ENCODE measurements at regions not wholly inside any gene's neighbourhood (a gene's known extent, or its start where the extent isn't known, plus 50 kb on each side); places are given as distances from the start of the nearest gene placed in this dataset.

DNA sequence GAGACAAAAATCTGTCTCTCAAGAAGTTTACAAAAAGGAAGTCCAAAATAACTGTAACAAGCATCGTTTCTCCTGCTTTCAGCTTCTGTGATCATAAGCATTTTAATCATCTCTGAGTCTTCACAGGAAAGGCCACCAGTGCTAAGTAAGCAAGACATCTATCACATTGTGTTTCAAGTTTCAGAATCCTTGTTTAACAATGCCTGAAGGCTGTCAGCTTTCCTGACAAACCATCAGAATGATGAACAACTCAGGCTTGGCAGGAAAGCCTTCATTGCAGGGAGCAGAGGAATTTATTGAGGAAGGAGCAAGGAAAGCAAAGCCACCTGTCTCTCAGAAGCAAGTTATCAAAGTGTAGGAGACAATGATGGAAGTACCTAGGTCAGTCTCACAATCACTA lies 143.5 kb upstream of the DAPK1 start:
- Histone ChIP-seq H3K4me1 (ENCODE audit: insufficient read depth, low read length, poor library complexity, severe bottlenecking) (no peaks in the 10 kb centered on the region), H4K20me1 (ENCODE audit: insufficient read depth, low read length) (no peaks in the 10 kb centered on the region), H3K36me3 (ENCODE audit: insufficient read depth, low read length) (no peaks in the 10 kb centered on the region), H3K27ac (ENCODE audit: low read depth, low read length, poor library complexity, severe bottlenecking) (no peak overlapping the region), H2AFZ (ENCODE audit: low read length) (no peak overlapping the region), H3K9me3 (ENCODE audit: low read length) (no peaks in the 10 kb centered on the region), H3K79me2 (ENCODE audit: insufficient read depth, low read depth, low read length) (no peaks in the 10 kb centered on the region), H3K4me2 (ENCODE audit: low read length) (no peak overlapping the region), H3K4me3 (ENCODE audit: low read depth, low read length, poor library complexity, severe bottlenecking) (no peak overlapping the region), H3K9me2 (ENCODE audit: insufficient read depth, low read length) (no peaks in the 10 kb centered on the region)
- POLR2A ChIA-PET, result no interaction called here
- intact Hi-C loops (cut with micrococcal nuclease; ENCODE audit: unreplicated experiment), result no loop called here
- BruUV-seq (replicated peaks), result no TSS peak
- CTCF ChIA-PET (ENCODE audit: unreplicated experiment), result no interaction called here
- DNase-seq (ENCODE audit: low spot score), result no peak
- TF ChIP-seq EZH2phosphoT487 (IDR thresholded peaks at IDR 0.05; ENCODE audit: borderline replicate concordance, low read depth, low read length) (no peak), CTCF (conservative IDR thresholded peaks at IDR 0.05; ENCODE audit: low read length) (no peak)

- CTCF ChIA-PET (ENCODE audit: unreplicated experiment), result no interaction called here
- intact Hi-C loops (cut with micrococcal nuclease; ENCODE audit: unreplicated experiment), result no loop called here
- Histone ChIP-seq H3K27ac (ENCODE audit: low read depth, low read length, poor library complexity, severe bottlenecking) (no peak overlapping the region), H3K36me3 (ENCODE audit: insufficient read depth, low read length) (no peaks in the 10 kb centered on the region), H3K4me2 (ENCODE audit: low read length) (no peak overlapping the region), H3K4me3 (ENCODE audit: low read depth, low read length, poor library complexity, severe bottlenecking) (no peak overlapping the region), H4K20me1 (ENCODE audit: insufficient read depth, low read length) (no peaks in the 10 kb centered on the region), H2AFZ (ENCODE audit: low read length) (no peak overlapping the region), H3K79me2 (ENCODE audit: insufficient read depth, low read depth, low read length) (no peaks in the 10 kb centered on the region), H3K9me2 (ENCODE audit: insufficient read depth, low read length) (no peaks in the 10 kb centered on the region), H3K4me1 (ENCODE audit: insufficient read depth, low read length, poor library complexity, severe bottlenecking) (no peaks in the 10 kb centered on the region), H3K9me3 (ENCODE audit: low read length) (no peaks in the 10 kb centered on the region)
- POLR2A ChIA-PET, result interaction anchor here (0.7 to 1.1 kb wide), 4 partner anchors 14 to 198 kb away, joined by 3 to 6 read pairs (median 4); no protein-coding TSS in a partner anchor
- TF ChIP-seq EZH2phosphoT487 (IDR thresholded peaks at IDR 0.05; ENCODE audit: borderline replicate concordance, low read depth, low read length) (no peak), CTCF (conservative IDR thresholded peaks at IDR 0.05; ENCODE audit: low read length) (no peak)
- DNase-seq (ENCODE audit: low spot score), result no peak
- no TSS peak for BruUV-seq (replicated peaks)
Measured at GRCh38 chr9:87357600-87357999, 140.1 kb upstream of the DAPK1 start.

GRCh38 chr9:87359264-87359663 lies 138.4 kb upstream of the DAPK1 start:
- BruUV-seq (replicated peaks), result no TSS peak
- no peak for DNase-seq (ENCODE audit: low spot score)
- CTCF ChIA-PET (ENCODE audit: unreplicated experiment), result no interaction called here

More at GRCh38 chr9:87359264-87359663, 138.4 kb upstream of the DAPK1 start:
- POLR2A ChIA-PET, result interaction anchor here (0.7 to 1.0 kb wide), 2 partner anchors 13 to 577 kb away, joined by 3 read pairs; no protein-coding TSS in a partner anchor
- no peak for TF ChIP-seq CTCF (conservative IDR thresholded peaks at IDR 0.05; ENCODE audit: low read length)
- TF ChIP-seq EZH2phosphoT487 (IDR thresholded peaks at IDR 0.05; ENCODE audit: borderline replicate concordance, low read depth, low read length), result no peak
- H3K4me3 ChIP-seq (ENCODE audit: low read depth, low read length, poor library complexity, severe bottlenecking), result no peak overlapping the region
- H3K4me1 ChIP-seq (ENCODE audit: insufficient read depth, low read length, poor library complexity, severe bottlenecking), result no peaks in the 10 kb centered on the region
- intact Hi-C loops (cut with micrococcal nuclease; ENCODE audit: unreplicated experiment), result no loop called here
- no peaks in the 10 kb centered on the region for H3K36me3 ChIP-seq (ENCODE audit: insufficient read depth, low read length)
- no peak overlapping the region for H3K4me2 ChIP-seq (ENCODE audit: low read length)
- H3K9me2 ChIP-seq (ENCODE audit: insufficient read depth, low read length), result no peaks in the 10 kb centered on the region
- H4K20me1 ChIP-seq (ENCODE audit: insufficient read depth, low read length), result no peaks in the 10 kb centered on the region
- H3K9me3 ChIP-seq (ENCODE audit: low read length), result no peaks in the 10 kb centered on the region
- no peak overlapping the region for H2AFZ ChIP-seq (ENCODE audit: low read length)
- H3K79me2 ChIP-seq (ENCODE audit: insufficient read depth, low read depth, low read length), result no peaks in the 10 kb centered on the region
- no peak overlapping the region for H3K27ac ChIP-seq (ENCODE audit: low read depth, low read length, poor library complexity, severe bottlenecking)

Data from OCI-LY7 (cell line).